Neural cell (in vitro differentiated cells): ENCODE measurements at regions not wholly inside any gene's neighbourhood (a gene's known extent, or its start where the extent isn't known, plus 50 kb on each side); places are given as distances from the start of the nearest gene placed in this dataset.

Source experiments
- H2AFZ ChIP-seq: fragments of 200-600, 300-800 bp; sonication (generic), shearing (Covaris generic); 2 replicates; pipeline ENCODE4 v1.6.0; 2014; ENCODE audit warnings: low read depth, mild to moderate bottlenecking, antibody characterized with exemption, low read length, moderate library complexity
- H3F3A ChIP-seq: fragments of 200-600 bp; shearing (Covaris generic); 2 replicates; pipeline ENCODE4 v1.6.1; 2016; ENCODE audit warnings: mild to moderate bottlenecking, moderate library complexity, mixed read lengths, antibody characterized with exemption, low read length; ENCODE audit not compliant: insufficient read depth, poor library complexity, severe bottlenecking
- H3K27ac ChIP-seq: fragments of 200-600, 300-800 bp; sonication (generic), shearing (Covaris generic); 2 replicates; pipeline ENCODE4 v1.5.1; 2014; ENCODE audit warnings: mild to moderate bottlenecking, low read length, moderate library complexity
- H3K27me3 ChIP-seq: fragments of 300-800, 200-600 bp; sonication (generic), shearing (Covaris generic); 2 replicates; pipeline ENCODE4 v1.6.0; 2014; ENCODE audit warnings: mild to moderate bottlenecking, low read depth, low read length, moderate library complexity; ENCODE audit not compliant: insufficient read depth
- H3K36me3 ChIP-seq: fragments of 300-800, 200-600 bp; sonication (generic), shearing (Covaris generic); 2 replicates; pipeline ENCODE4 v1.5.1; 2014; ENCODE audit warnings: mild to moderate bottlenecking, antibody characterized with exemption, low read length, moderate library complexity; ENCODE audit not compliant: insufficient read depth
- H3K4me2 ChIP-seq: fragments of 300-800, 200-600 bp; sonication (generic), shearing (Covaris generic); 2 replicates; pipeline ENCODE4 v1.6.0; 2014; ENCODE audit warnings: mild to moderate bottlenecking, low read length
- H3K4me3 ChIP-seq: fragments of 300-800, 200-600 bp; sonication (generic), shearing (Covaris generic); 2 replicates; pipeline ENCODE4 v1.5.1; 2014; ENCODE audit warnings: mild to moderate bottlenecking, low read length, moderate library complexity
- H3K79me2 ChIP-seq: fragments of 200-600 bp; shearing (Covaris generic); replicated peaks from 2 replicates; pipeline ENCODE4 v1.6.0; 2014; ENCODE audit warnings: mild to moderate bottlenecking, low read length, moderate library complexity; ENCODE audit not compliant: insufficient read depth
- H3K9ac ChIP-seq: fragments of 300-800, 200-600 bp; sonication (generic), shearing (Covaris generic); 2 replicates; pipeline ENCODE4 v1.6.1; 2016; ENCODE audit warnings: mild to moderate bottlenecking, low read length, mixed read lengths
- H3K9me2 ChIP-seq: fragments of 200-600 bp; shearing (Covaris generic); 2 replicates; pipeline ENCODE4 v1.6.1; 2016; ENCODE audit warnings: mild to moderate bottlenecking, low read length, mixed read lengths; ENCODE audit not compliant: insufficient read depth
- H3K9me3 ChIP-seq: fragments of 200-600, 300-800 bp; sonication (generic), shearing (Covaris generic); 2 replicates; pipeline ENCODE4 v1.6.1; 2016; ENCODE audit warnings: mild to moderate bottlenecking, mixed run types, low read length, moderate library complexity, mixed read lengths
- H4K20me1 ChIP-seq: fragments of 200-600 bp; shearing (Covaris generic); 2 replicates; pipeline ENCODE4 v1.6.1; 2016; ENCODE audit warnings: mild to moderate bottlenecking, mixed run types; ENCODE audit not compliant: insufficient read depth
- CTCF ChIP-seq: fragments of 450-650 bp; IDR thresholded peaks from 2 replicates; pipeline ENCODE4 v1.5.1; 2014; ENCODE audit warnings: antibody characterized with exemption, mild to moderate bottlenecking, moderate library complexity; ENCODE audit not compliant: poor library complexity, severe bottlenecking
- EP300 ChIP-seq: fragments of 450-650 bp; conservative IDR thresholded peaks from 2 replicates; pipeline ENCODE4 v1.6.1; 2014; ENCODE audit warnings: antibody characterized with exemption, mild to moderate bottlenecking, moderate library complexity; ENCODE audit not compliant: poor library complexity, severe bottlenecking
- EZH2 ChIP-seq: fragments of 200-600, 300-800 bp; shearing (Covaris generic), sonication (generic); IDR thresholded peaks from 2 replicates; pipeline ENCODE4 v1.6.1; 2014; ENCODE audit warnings: antibody characterized with exemption, low read length, borderline replicate concordance, mild to moderate bottlenecking; ENCODE audit not compliant: insufficient read depth, poor library complexity, severe bottlenecking
- MXI1 ChIP-seq: fragments of 450-650 bp; conservative IDR thresholded peaks from 2 replicates; pipeline ENCODE4 v1.6.1; 2014; ENCODE audit warnings: antibody characterized with exemption, mild to moderate bottlenecking; ENCODE audit not compliant: poor library complexity, severe bottlenecking
- POLR2AphosphoS5 ChIP-seq: IDR thresholded peaks from 2 replicates; pipeline ENCODE4 v1.6.1; 2012
- RAD21 ChIP-seq: fragments of 450-650 bp; conservative IDR thresholded peaks from 2 replicates; pipeline ENCODE4 v1.6.1; 2014; ENCODE audit warnings: antibody characterized with exemption, mild to moderate bottlenecking, moderate library complexity
- REST ChIP-seq: IDR thresholded peaks from 2 replicates; pipeline ENCODE4 v1.6.1; 2012; ENCODE audit warnings: borderline replicate concordance
- SMC3 ChIP-seq: fragments of 450-650 bp; conservative IDR thresholded peaks from 2 replicates; pipeline ENCODE4 v1.6.1; 2014; ENCODE audit warnings: antibody characterized with exemption, mild to moderate bottlenecking, moderate library complexity; ENCODE audit not compliant: poor library complexity
- TAF1 ChIP-seq: IDR thresholded peaks from 2 replicates; pipeline ENCODE4 v1.6.1; 2012; ENCODE audit warnings: low read depth

- no peaks in the 10 kb centered on the region for H3K9me2 ChIP-seq
- no peaks in the 10 kb centered on the region for H3K36me3 ChIP-seq
- no peaks in the 10 kb centered on the region for H3K27me3 ChIP-seq
- no peaks in the 10 kb centered on the region for H3K9me3 ChIP-seq
- no peak overlapping the region for H3K4me2 ChIP-seq
- no peak overlapping the region for H3K9ac ChIP-seq
- H3K4me3 ChIP-seq = no peak overlapping the region
- H3K27ac ChIP-seq = no peak overlapping the region
- H3F3A ChIP-seq = no peaks in the 10 kb centered on the region
- no peaks in the 10 kb centered on the region for H4K20me1 ChIP-seq
- H3K79me2 ChIP-seq = no peaks in the 10 kb centered on the region
- TF ChIP-seq EZH2 = no peak
- no peak for TF ChIP-seq EP300
- no peak for TF ChIP-seq CTCF
- H2AFZ ChIP-seq = no peak overlapping the region
Observed at GRCh38 chr6:67224989-67225388, 1410.1 kb upstream of the ADGRB3 start.

- no peaks in the 10 kb centered on the region for H4K20me1 ChIP-seq
- H3K4me2 ChIP-seq = no peak overlapping the region
- H3K4me3 ChIP-seq = no peak overlapping the region
- H3K9me2 ChIP-seq = no peaks in the 10 kb centered on the region
- H3K9me3 ChIP-seq = no peaks in the 10 kb centered on the region
- H3K27me3 ChIP-seq = no peaks in the 10 kb centered on the region
- H3F3A ChIP-seq = no peaks in the 10 kb centered on the region
- no peaks in the 10 kb centered on the region for H3K36me3 ChIP-seq
- H3K27ac ChIP-seq = no peak overlapping the region
- H3K79me2 ChIP-seq = no peaks in the 10 kb centered on the region
- TF ChIP-seq RAD21 = no peak
- no peak for TF ChIP-seq POLR2AphosphoS5
- TF ChIP-seq CTCF = no peak
- no peak for TF ChIP-seq EZH2
- no peak for TF ChIP-seq MXI1
- no peak for TF ChIP-seq REST
- TF ChIP-seq SMC3 = no peak
- no peak for TF ChIP-seq TAF1
- TF ChIP-seq EP300 = no peak
- H3K9ac ChIP-seq = no peak overlapping the region
- no peak overlapping the region for H2AFZ ChIP-seq
Observed at GRCh38 chr6:67221226-67221625, 1413.9 kb upstream of the ADGRB3 start.
